Astrocyte (in vitro differentiated cells and primary cell): ENCODE measurements at regions not wholly inside any gene's neighbourhood (a gene's known extent, or its start where the extent isn't known, plus 50 kb on each side); places are given as distances from the start of the nearest gene placed in this dataset.

Experiments
- DNase-seq: peaks from one replicate; pipeline ENCODE4 v3.0.0-alpha.2; 2010; ENCODE audit warnings: low read depth
- FAIRE-seq: peaks from 2 replicates; lab custom pipeline; 2011; peaks lifted over from hg19 to GRCh38; lab: Jason Lieb, UNC
- H2AFZ ChIP-seq: 2 replicates; pipeline ENCODE4 v1.6.0; 2012; ENCODE audit warnings: low read depth, low read length, inconsistent platforms
- H3K27ac ChIP-seq: 2 replicates; pipeline ENCODE4 v1.5.1; 2011; ENCODE audit warnings: low read depth, low read length, inconsistent platforms
- H3K27me3 ChIP-seq: 2 replicates; pipeline ENCODE4 v1.6.0; 2011; ENCODE audit warnings: low read length, inconsistent platforms; ENCODE audit not compliant: insufficient read depth
- H3K36me3 ChIP-seq: 2 replicates; pipeline ENCODE4 v1.5.1; 2011; ENCODE audit warnings: low read length, inconsistent platforms; ENCODE audit not compliant: insufficient read depth
- H3K4me1 ChIP-seq: 2 replicates; pipeline ENCODE4 v1.5.1; 2011; ENCODE audit warnings: low read length, inconsistent platforms; ENCODE audit not compliant: insufficient read depth
- H3K4me2 ChIP-seq: 2 replicates; pipeline ENCODE4 v1.6.0; 2012; ENCODE audit warnings: low read length, inconsistent platforms
- H3K4me3 ChIP-seq: 2 replicates; pipeline ENCODE4 v1.5.1; 2011; ENCODE audit warnings: low read depth, mild to moderate bottlenecking, low read length, inconsistent platforms; ENCODE audit not compliant: insufficient read depth
- H3K79me2 ChIP-seq: 2 replicates; pipeline ENCODE4 v1.6.0; 2012; ENCODE audit warnings: mild to moderate bottlenecking, low read length, inconsistent platforms; ENCODE audit not compliant: insufficient read depth
- H3K9ac ChIP-seq: 2 replicates; pipeline ENCODE4 v1.6.0; 2012; ENCODE audit warnings: mild to moderate bottlenecking, low read length, inconsistent platforms
- H3K9me3 ChIP-seq: 2 replicates; pipeline ENCODE4 v1.5.1; 2012; ENCODE audit warnings: low read depth, mild to moderate bottlenecking, low read length, inconsistent platforms; ENCODE audit not compliant: insufficient read depth
- H4K20me1 ChIP-seq: 2 replicates; pipeline ENCODE4 v1.6.0; 2012; ENCODE audit warnings: low read length, inconsistent platforms; ENCODE audit not compliant: insufficient read depth
- H3K27ac Mint-ChIP-seq: one replicate; pipeline ENCODE4 v1.8.0; 2021; ENCODE audit warnings: mild to moderate bottlenecking, mixed read lengths; ENCODE audit not compliant: unreplicated experiment
- H3K27me3 Mint-ChIP-seq: one replicate; pipeline ENCODE4 v1.8.0; 2021; ENCODE audit warnings: low read depth, mixed read lengths; ENCODE audit not compliant: unreplicated experiment
- H3K36me3 Mint-ChIP-seq: one replicate; pipeline ENCODE4 v1.8.0; 2021; ENCODE audit warnings: low read depth, mixed read lengths; ENCODE audit not compliant: unreplicated experiment
- H3K4me1 Mint-ChIP-seq: one replicate; pipeline ENCODE4 v1.8.0; 2021; ENCODE audit warnings: low read depth, mixed read lengths; ENCODE audit not compliant: unreplicated experiment
- H3K4me3 Mint-ChIP-seq: one replicate; pipeline ENCODE4 v1.8.0; 2021; ENCODE audit warnings: mild to moderate bottlenecking, moderate library complexity, mixed read lengths; ENCODE audit not compliant: unreplicated experiment
- H3K9me3 Mint-ChIP-seq: one replicate; pipeline ENCODE4 v1.8.0; 2021; ENCODE audit warnings: mild to moderate bottlenecking, mixed read lengths; ENCODE audit not compliant: unreplicated experiment
- CTCF ChIP-seq: IDR thresholded peaks from 2 replicates; pipeline ENCODE4 v1.5.1; 2011; ENCODE audit warnings: low read depth, mild to moderate bottlenecking, inconsistent platforms, low read length, moderate library complexity; ENCODE audit not compliant: insufficient read depth
- EZH2 ChIP-seq: IDR thresholded peaks from 2 replicates; pipeline ENCODE4 v1.6.1; 2012; ENCODE audit warnings: mild to moderate bottlenecking, low read length, inconsistent platforms; ENCODE audit not compliant: insufficient read depth

- TF ChIP-seq CTCF (no peak), EZH2 (no peak)
- peaks cover 5% of the 10 kb centered on the region for H3K36me3 Mint-ChIP-seq
- H3K9me3 Mint-ChIP-seq = peaks cover 21% of the 10 kb centered on the region
- Histone ChIP-seq H3K4me1 (peaks cover 7% of the 10 kb centered on the region), H2AFZ (no peak overlapping the region), H3K9ac (no peak overlapping the region), H3K9me3 (peaks cover 11% of the 10 kb centered on the region), H3K79me2 (no peaks in the 10 kb centered on the region), H3K4me3 (no peak overlapping the region), H3K4me2 (peak overlapping the region; percentile 53), H3K27me3 (no peaks in the 10 kb centered on the region), H4K20me1 (no peaks in the 10 kb centered on the region), H3K27ac (peak overlapping the region; percentile 10), H3K36me3 (no peaks in the 10 kb centered on the region)
- peaks cover 1% of the 10 kb centered on the region for H3K4me1 Mint-ChIP-seq
- peak; percentile 95 for FAIRE-seq
- H3K4me3 Mint-ChIP-seq = no peak overlapping the region
- DNase-seq = peak; percentile 64
- H3K27me3 Mint-ChIP-seq = peaks cover 12% of the 10 kb centered on the region
- H3K27ac Mint-ChIP-seq = no peak overlapping the region
Observed at GRCh38 chr4:4792466-4792865, 67.0 kb upstream of the MSX1 start.

- peak; percentile 20 for DNase-seq
- Mint-ChIP-seq H3K27ac (no peak overlapping the region), H3K9me3 (peaks cover 23% of the 10 kb centered on the region), H3K4me1 (peaks cover 1% of the 10 kb centered on the region), H3K27me3 (peaks cover 12% of the 10 kb centered on the region), H3K4me3 (no peak overlapping the region), H3K36me3 (peaks cover 5% of the 10 kb centered on the region)
- Histone ChIP-seq H4K20me1 (no peaks in the 10 kb centered on the region), H2AFZ (no peak overlapping the region), H3K27ac (peak overlapping the region; percentile 22), H3K79me2 (no peaks in the 10 kb centered on the region), H3K36me3 (no peaks in the 10 kb centered on the region), H3K4me3 (no peak overlapping the region), H3K9me3 (peaks cover 11% of the 10 kb centered on the region), H3K4me2 (peak overlapping the region; percentile 53), H3K4me1 (peaks cover 7% of the 10 kb centered on the region), H3K27me3 (no peaks in the 10 kb centered on the region), H3K9ac (no peak overlapping the region)
- TF ChIP-seq EZH2 = no peak
- TF ChIP-seq CTCF = no peak
- no peak for FAIRE-seq
Observed at GRCh38 chr4:4791299-4792111, 68.0 kb upstream of the MSX1 start.

- Mint-ChIP-seq H3K27ac (no peak overlapping the region), H3K4me1 (peaks cover under 1% of the 10 kb centered on the region), H3K27me3 (peaks cover 10% of the 10 kb centered on the region), H3K9me3 (peaks cover 27% of the 10 kb centered on the region), H3K36me3 (peaks cover 5% of the 10 kb centered on the region), H3K4me3 (no peak overlapping the region)
- Histone ChIP-seq H4K20me1 (no peaks in the 10 kb centered on the region), H3K27me3 (no peaks in the 10 kb centered on the region), H3K4me2 (no peak overlapping the region), H3K4me3 (no peak overlapping the region), H3K4me1 (peaks cover 7% of the 10 kb centered on the region), H3K9me3 (peaks cover 11% of the 10 kb centered on the region), H3K36me3 (no peaks in the 10 kb centered on the region), H3K9ac (no peak overlapping the region), H3K79me2 (no peaks in the 10 kb centered on the region), H2AFZ (no peak overlapping the region), H3K27ac (no peak overlapping the region)
- TF ChIP-seq CTCF = no peak
- no peak for FAIRE-seq
- DNase-seq = no peak
Observed at GRCh38 chr4:4789462-4789861, 70.0 kb upstream of the MSX1 start.
